ENCODE measurements at regions not wholly inside any gene's neighbourhood (a gene's known extent, or its start where the extent isn't known, plus 50 kb on each side); places are given as distances from the start of the nearest gene placed in this dataset.
"Not testable (repeated sequence)": the region's sequence is repeated elsewhere in the genome, so short reads cannot be mapped to it uniquely, and the experiment has no call there.

DNA sequence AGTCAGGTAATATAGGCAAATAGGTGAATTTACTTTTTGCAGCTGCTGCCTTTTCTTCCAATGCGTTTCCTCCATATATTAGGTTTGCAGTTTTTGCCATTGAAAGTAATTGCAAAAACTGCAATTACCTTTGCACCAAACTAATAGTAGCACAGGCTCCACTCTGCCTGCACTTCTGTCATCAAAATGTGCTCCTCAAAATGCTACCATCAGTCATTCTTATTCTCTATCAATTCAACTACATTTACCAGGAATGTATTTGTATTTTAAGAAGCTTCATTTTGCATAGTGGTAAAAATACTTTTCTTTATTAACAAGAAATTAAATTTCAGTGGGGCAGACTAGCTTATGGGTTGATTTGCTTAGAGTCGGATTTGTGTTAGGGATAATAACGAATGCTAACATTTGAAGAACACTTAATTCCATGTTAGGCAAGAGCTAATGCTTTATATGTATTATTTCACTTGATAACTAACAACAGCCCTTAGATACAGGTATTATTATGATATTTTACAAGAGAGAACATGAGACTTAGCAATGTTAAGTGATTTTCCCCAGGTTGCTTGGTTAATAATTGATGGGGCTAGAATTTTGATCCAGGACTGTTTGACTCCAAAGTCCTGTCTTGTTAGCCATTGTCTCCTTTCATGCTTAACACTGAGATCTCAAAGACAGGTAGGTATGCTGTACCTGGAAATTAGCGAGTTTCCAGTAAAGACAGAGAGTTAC lies 300.4 kb downstream of the MAN2A1 start:
- DNase-seq (ENCODE audit: low spot score) = no peak

GRCh38 chr5:109990723-109991359 lies 301.1 kb downstream of the MAN2A1 start:
- DNase-seq (ENCODE audit: low spot score) = no peak

DNA sequence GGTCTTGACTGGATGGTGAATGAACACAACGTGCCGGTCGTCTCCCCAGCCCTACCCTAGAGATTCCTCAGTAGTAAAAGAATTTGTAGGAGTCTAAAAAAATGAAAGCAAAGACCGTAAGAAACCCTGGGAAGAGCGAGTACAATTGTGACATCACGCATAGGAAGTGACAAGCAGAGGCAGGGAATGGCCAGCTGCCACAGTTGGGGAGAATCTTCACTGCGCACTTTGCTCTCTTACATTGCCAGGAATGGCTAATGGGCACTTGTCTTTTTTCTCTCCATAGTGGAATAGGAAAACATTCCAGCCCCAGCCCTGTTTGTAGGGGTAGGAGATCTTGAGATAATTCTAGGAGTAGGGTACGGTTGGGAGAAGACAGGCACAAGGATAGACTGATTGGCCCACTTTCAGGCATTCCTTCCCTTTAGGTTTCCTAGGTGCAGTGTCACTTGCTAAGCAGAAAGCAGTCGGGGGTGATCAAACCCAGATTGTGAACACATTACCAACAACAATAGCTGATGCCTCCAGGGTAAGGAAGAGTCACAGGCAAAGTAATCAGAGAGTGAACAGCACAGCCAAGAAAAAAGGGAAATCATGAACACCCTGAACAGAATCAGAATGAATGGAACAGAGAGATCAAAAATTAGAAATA lies 302.7 kb downstream of the MAN2A1 start:
- DNase-seq (ENCODE audit: low spot score) = no peak

GRCh38 chr5:109994135-109994534 lies 304.4 kb downstream of the MAN2A1 start:
- DNase-seq (ENCODE audit: low spot score) = no peak

GRCh38 chr5:109996246-109996645 lies 306.5 kb downstream of the MAN2A1 start:
- no peak for DNase-seq (ENCODE audit: low spot score)

- DNase-seq (ENCODE audit: low spot score) = no peak
These were observed 307.4 kb downstream of the MAN2A1 start for GRCh38 chr5:109997161-109997560.

DNA sequence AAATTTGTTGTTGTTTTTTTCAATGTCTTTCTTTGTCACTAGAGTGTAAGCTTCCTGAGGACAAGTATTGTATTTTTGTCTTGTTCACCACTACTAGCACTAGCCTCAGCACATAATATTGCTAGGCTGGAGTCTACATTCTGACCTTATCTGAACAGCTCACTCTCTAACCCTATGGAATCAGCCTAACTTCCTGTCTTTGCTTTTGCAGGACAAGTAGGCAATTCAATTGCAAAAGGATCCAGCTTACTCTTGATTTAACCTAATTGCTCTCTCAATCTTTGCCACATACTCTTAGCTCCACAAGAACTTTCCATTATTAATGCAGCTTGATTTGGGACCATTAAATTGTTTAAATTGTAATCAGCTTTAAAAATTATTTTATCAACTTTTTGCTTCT lies 308.5 kb downstream of the MAN2A1 start:
- DNase-seq (ENCODE audit: low spot score) = no peak

DNA sequence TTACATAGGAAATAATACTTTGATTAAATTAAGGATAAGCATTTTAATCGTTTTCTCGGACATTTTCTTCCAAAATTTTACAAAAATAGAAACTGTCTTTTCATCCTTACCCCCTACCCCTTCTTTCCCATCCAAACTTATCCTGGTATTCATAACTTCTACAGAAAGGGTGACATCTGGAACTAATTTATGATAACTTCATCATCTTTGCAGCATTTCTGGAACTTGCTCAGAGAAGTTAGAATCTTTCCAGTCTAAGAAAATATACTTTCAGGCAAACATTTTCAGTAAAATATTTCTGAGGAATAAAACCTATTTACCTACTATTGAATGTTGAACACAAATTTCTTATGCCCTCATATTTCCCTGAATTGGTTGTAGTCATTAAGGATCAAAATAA lies 309.0 kb downstream of the MAN2A1 start:
- no peak for DNase-seq (ENCODE audit: low spot score)

GRCh38 chr5:110001648-110002047 lies 311.9 kb downstream of the MAN2A1 start:
- no peak for DNase-seq (ENCODE audit: low spot score)

GRCh38 chr5:110002652-110003051 lies 312.9 kb downstream of the MAN2A1 start:
- DNase-seq (ENCODE audit: low spot score) = no peak

- not testable (repeated sequence) for DNase-seq (ENCODE audit: low spot score)
These were observed 316.3 kb downstream of the MAN2A1 start for GRCh38 chr5:110005907-110006562.

GRCh38 chr5:110007101-110007500 lies 317.4 kb downstream of the MAN2A1 start:
- no peak for DNase-seq (ENCODE audit: low spot score)

- DNase-seq (ENCODE audit: low spot score) = no peak
These were observed 318.4 kb downstream of the MAN2A1 start for GRCh38 chr5:110008131-110008530.

DNA sequence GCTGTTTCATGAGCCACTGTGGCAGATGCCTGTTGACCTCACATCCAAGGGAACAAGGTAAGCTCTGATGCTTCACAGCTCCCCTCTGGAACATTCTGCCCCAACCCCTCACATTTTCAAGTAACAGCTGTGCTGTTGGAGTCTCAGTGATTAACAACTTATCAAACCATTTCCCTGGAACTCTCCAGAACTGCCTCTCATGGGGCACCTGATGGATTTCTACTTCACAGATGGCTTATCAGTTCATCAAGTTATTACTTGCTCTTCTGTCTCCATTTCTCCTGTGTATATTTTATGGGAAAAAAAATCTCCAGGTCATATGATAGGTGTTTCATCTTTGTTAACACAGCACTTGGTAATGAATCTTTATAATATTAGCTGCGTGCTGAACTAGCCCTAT lies 322.4 kb downstream of the MAN2A1 start:
- no peak for DNase-seq (ENCODE audit: low spot score)

- DNase-seq (ENCODE audit: low spot score) = no peak
These were observed 323.3 kb downstream of the MAN2A1 start for GRCh38 chr5:110013017-110013416.

- no peak for DNase-seq (ENCODE audit: low spot score)
These were observed 328.1 kb downstream of the MAN2A1 start for GRCh38 chr5:110017854-110018253.

DNA sequence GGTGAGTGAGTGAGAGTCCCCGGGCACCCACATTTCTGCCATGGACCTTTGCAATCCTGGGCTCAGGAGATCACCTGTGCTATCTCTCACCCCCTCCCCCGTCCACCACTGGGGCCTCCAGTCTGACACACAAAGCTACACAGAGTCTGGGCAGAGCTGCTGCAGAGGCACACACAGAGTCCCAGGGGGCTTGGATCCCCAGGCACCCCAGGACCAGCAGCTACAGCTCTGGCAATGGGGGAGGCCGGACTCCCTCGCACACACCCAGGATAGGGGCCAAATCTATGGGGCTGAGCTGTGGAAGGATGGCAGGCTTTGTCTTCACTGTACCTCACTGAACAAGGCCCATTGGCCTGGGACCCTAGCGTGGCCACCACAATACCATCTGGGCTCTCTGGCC lies 328.8 kb downstream of the MAN2A1 start:
- DNase-seq (ENCODE audit: low spot score) = no peak

- no peak for DNase-seq (ENCODE audit: low spot score)
These were observed 329.4 kb downstream of the MAN2A1 start for GRCh38 chr5:110019119-110019518.

- no peak for DNase-seq (ENCODE audit: low spot score)
These were observed 330.1 kb downstream of the MAN2A1 start for GRCh38 chr5:110019780-110020179.

- no peak for DNase-seq (ENCODE audit: low spot score)
These were observed 331.5 kb downstream of the MAN2A1 start for GRCh38 chr5:110021251-110021650.

- DNase-seq (ENCODE audit: low spot score) = no peak
These were observed 335.4 kb downstream of the MAN2A1 start for GRCh38 chr5:110025160-110025559.

DNA sequence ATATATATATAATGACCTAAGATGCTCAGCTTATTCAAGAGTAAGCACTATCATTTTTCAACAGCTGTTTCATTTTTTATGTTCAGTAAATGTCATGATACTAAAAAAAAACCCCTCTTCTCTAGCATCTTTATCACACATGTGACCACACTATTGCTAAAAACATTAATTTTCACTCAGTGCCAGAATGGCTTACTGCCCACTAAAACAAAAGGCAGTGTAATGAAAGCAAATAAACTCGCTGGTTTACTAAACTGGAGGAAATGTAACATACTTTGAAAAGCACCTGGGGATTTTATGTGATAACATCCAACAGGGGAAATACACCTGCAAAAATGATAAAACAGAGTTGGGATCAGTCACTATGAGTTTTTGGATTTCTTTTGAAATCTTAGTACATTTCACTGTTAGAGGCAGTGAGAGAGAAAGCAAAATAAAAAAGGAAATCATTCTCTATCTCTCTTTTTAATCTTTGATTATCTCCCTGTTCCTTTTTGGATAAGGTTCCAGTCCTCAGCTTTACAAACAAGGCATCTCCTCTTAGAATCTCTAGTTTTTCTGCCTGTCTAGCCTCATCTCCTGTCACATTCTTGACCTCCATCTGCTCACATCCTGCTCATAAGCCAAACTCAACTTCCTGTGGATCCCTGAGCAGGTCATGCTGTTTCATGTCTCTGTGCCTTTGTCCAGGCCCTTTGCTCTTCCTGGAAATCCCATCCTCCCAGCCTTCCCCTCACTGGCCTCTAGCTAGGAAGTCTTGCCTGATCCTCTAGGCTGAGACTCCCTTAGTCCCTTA lies 338.0 kb downstream of the MAN2A1 start:
- no peak for DNase-seq (ENCODE audit: low spot score)
